ENCODE measurements at regions not wholly inside any gene's neighbourhood (a gene's known extent, or its start where the extent isn't known, plus 50 kb on each side); places are given as distances from the start of the nearest gene placed in this dataset.
"Not testable (repeated sequence)": the region's sequence is repeated elsewhere in the genome, so short reads cannot be mapped to it uniquely, and the experiment has no call there.

- DNase-seq: no peak
These were observed 346.3 kb downstream of the DSC3 start for GRCh38 chr18:30696201-30696600.

DNA sequence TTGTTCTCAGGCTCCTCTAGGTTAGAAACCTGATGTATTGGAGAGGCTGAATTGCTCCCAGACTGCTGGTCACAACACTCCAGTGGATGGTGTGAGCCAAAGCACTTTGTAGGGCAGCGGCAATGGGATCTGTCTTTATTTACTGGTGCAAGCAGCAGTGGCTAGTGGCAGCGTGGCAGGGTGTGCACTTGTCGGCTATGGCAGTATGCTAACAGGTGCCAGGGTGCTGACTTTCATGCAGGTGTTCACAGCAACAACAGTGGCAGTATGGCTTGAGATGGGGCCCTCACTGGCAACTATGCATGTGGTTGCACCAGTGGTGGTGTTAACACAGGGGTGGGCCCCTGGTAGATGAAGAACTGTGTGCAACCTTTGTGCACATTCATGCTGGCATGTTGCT, 347.8 kb downstream of the DSC3 start:
- DNase-seq: no peak

GRCh38 chr18:30689216-30689615, 353.3 kb downstream of the DSC3 start:
- no peak for DNase-seq

DNA sequence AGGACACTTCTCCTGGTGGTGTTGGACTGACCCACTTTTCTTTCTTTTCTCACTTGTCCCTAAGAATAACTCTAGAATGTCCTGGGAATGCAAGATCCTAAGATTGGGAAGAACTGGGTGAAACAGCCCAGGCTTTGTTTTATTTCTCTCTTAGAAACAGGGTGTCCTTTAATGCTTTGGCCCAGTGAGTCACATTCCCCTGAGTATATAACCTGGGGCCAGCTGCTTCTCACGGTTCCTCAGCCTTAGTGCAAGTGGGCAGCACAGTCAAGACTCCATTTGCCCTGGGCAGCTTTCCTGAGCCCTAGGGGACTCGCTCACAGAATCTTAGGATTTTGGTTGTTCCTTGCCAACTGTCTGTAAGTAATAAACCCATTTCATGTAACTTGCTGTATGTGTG, 355.0 kb downstream of the DSC3 start:
- DNase-seq: no peak

DNA sequence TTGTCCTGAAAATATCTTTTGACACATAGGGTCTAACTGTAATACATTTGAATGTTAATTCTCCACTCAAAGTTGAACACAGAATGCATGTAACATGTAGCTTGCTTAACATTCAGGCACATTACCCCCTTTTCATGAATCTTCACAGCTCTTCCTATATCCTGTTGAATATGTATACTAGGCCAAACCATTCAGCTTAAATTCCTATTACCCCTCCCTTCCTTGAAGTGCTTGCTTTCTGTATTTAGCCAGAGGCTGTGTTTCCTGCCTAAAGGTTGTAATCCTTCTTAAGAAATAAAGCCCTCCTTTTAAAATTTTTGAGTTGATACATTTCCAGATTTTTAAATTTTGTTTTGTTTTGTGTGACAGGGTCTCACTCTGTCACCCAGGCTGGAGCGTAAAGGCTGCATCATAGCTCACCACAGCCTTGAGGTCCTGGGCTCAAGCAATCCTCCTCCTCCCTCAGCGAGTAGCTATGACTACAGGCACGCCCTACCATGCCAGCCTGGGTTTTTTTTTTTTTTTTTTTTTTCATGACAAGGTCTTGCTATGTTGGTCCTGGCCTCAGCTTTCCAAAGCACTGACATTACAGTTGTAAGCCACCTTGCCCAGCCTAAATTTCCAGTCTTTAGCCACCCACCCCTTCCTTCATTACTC, 357.6 kb downstream of the DSC3 start:
- no peak for DNase-seq

GRCh38 chr18:30683836-30684235, 358.7 kb downstream of the DSC3 start:
- no peak for DNase-seq

DNA sequence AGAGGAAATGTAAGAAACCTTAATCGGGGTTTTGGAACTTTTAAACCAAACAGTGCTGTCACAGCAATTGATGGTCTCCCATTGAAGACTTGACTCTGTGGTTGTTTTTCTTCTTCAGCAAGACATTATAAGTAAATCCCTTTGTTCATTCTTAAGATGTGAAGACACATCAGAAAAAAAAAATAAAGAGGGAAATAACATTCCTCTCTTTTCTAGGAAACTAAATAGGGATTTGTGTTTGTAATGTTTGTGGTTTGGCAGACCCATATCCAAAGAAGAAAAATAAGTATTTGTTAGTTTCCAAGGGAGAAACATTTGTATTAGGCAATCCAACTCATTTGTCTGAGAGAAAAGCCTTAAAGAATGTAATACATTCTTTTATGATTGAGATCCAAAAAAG, 359.9 kb downstream of the DSC3 start:
- no peak for DNase-seq

DNA sequence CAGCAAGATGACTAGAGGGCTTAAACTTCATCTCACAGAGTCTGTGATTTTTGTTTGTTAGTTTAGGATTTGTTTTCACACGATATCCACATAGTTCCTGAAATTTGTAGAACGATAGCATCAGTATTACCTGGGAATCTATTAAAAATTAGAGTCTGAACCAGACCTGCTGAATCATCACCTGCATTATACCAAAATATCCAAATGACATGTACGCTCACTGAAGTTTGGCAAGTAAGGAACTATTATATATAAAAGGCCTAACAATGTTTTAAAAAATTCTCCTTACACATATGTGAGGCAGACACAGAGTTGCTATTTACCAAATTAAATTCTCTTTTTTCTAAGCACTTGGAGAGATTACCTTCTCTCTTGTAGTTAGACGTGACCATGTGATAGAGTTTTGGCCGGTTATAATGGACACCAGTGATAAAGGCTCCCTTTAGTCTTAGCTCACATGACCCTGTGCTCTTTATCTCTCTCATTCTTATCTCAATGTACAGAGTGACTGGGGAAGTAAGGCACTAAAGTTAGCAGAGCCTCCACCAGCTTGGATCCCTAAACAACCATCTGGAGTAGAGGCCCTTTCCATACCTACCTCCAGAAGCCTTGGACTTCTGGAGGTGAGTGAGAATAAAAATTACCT, 363.1 kb downstream of the DSC3 start:
- DNase-seq: no peak

DNA sequence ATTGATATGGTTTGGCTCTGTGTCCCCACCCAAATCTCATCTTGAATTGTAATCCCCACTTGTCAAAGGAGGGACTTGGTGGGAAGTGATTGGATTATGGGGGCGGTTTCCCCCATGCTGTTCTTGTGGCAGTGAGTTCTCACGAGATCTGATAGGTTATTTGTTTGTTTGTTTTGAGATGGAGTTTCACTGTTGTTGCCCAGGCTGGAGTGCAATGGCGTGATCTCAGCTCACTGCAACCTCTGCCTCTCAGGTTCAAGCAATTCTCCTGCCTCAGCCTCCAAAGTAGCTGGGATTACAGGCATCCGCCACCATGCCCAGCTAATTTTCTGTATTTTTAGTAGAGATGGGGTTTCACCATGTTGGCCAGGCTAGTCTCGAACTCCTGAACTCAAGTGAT, 364.7 kb downstream of the DSC3 start:
- DNase-seq: not testable (repeated sequence)

- DNase-seq: no peak
These were observed 366.5 kb downstream of the DSC3 start for GRCh38 chr18:30676053-30676480.

- DNase-seq: no peak
These were observed 367.0 kb downstream of the DSC3 start for GRCh38 chr18:30675493-30675892.

- DNase-seq: no peak
These were observed 367.5 kb downstream of the DSC3 start for GRCh38 chr18:30675072-30675471.

- DNase-seq: no peak
These were observed 367.9 kb downstream of the DSC3 start for GRCh38 chr18:30674596-30674995.

DNA sequence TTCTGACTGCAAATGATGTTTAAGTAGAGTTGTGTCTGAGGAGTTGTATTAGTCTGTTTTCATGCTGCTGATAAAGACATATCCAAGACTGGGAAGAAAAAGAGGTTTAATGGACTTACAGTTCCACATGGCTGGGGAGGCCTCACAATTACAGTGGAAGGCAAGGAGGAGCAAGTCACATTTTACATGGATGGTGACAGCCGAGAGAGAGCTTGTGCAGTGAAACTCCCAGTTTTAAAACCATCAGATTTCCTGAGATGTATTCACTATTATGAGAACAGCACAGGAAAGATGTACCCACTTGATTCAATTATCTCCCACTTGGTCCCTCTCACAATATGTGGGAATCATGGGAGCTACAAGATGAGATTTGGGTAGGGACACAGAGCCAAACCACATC, 370.1 kb downstream of the DSC3 start:
- DNase-seq: not testable (repeated sequence)

GRCh38 chr18:30658306-30658705, 384.2 kb downstream of the DSC3 start:
- no peak for DNase-seq

GRCh38 chr18:30652387-30652786, 390.2 kb downstream of the DSC3 start:
- no peak for DNase-seq

DNA sequence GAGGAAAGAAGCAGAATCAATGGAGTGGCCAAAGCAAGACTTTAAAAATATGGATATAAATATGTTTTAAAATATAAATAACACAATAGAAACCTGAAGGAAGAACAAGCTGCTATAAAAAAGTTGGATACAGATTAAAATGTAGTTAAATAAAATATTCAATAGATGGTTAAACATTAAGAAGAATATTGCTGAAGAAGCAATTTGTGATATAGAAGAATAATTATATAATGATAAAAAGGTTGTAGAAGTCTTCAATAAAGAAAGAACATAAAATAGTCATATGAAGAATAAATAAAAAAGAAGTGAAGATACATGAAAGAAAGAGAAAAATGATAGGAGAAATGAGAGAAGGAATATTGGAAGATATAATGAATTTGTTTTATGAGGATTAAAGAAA, 392.0 kb downstream of the DSC3 start:
- no peak for DNase-seq

- DNase-seq: no peak
These were observed 398.4 kb downstream of the DSC3 start for GRCh38 chr18:30644158-30644557.

- DNase-seq: no peak
These were observed 403.2 kb downstream of the DSC3 start for GRCh38 chr18:30639361-30639760.

GRCh38 chr18:30634249-30634648, 408.3 kb downstream of the DSC3 start:
- DNase-seq: no peak

GRCh38 chr18:30632071-30632698, 410.4 kb downstream of the DSC3 start:
- no peak for DNase-seq

GRCh38 chr18:30625961-30626360, 416.6 kb downstream of the DSC3 start:
- no peak for DNase-seq

DNA sequence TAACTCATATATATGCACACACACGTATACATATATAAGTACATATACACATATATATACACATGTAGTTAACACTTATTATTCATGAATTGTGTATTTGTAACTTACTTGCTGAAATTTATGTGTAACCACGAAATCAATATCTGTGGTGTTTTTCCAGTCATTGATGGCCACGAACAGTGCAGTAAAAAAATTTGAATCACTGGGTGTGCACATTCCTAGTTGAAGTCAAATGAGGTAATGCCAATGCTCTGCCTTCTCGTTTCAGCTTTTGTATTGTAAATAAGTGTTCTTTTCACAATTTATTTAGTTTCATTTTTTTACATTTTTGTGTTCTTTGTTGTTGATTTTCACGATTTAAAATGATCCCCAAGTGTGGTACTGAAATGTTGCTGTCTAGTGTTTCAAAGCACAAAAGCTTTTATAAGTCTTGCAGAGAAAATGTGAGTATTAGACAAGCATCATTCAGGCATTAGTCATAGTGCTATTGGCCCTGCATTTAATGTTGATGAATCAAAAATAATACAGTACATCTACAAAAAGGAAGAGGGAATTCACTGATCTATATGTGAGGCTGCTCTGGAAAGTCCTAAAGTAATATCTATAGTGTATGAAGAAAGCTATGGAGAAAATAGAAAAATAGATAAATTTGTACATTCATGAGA, 419.0 kb downstream of the DSC3 start:
- no peak for DNase-seq

DNA sequence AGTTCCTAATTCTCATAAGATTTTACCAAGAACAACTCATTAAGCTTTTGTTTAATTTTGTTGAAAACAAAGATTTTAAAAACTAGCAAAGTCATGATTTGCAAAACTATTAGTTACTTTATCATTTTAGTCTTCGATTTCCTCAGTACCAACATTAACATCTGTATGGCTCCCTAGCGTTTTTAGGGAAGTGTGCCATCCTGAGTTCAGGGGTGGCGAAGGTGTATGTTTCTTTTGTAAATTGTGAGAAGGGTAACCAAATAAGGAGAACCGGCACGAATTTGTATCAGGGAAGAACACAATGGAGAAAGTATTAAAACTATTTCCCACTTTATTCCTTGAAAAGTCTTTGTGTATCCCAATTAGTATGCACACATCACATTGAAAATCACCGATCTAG, 419.9 kb downstream of the DSC3 start:
- no peak for DNase-seq

All from DMS153 (cell line).